ENCODE measurements at regions not wholly inside any gene's neighbourhood (a gene's known extent, or its start where the extent isn't known, plus 50 kb on each side); places are given as distances from the start of the nearest gene placed in this dataset.

GRCh38 chr20:51148941-51149340, 126.0 kb upstream of the KCNG1 start:
- Histone ChIP-seq H3K4me1 (no peaks in the 10 kb centered on the region), H3K27ac (no peak overlapping the region), H3K9me3 (peaks cover 0 to 13% (median 0%) of the 10 kb centered on the region in 3 donors), H3K36me3 (no peaks in the 10 kb centered on the region), H3K27me3 (peaks cover 21% of the 10 kb centered on the region), H3K4me3 (no peak overlapping the region)
- 86 to 100% methylated on average over 2 of the region's 2 CpGs for WGBS, 2 donors (ENCODE audit: low coverage in 1 of 2)
- TF ChIP-seq CTCF (IDR thresholded peaks at IDR 0.05) (no peak), POLR2AphosphoS5 (IDR thresholded peaks at IDR 0.05) (no peak), EP300 (IDR thresholded peaks at IDR 0.05) (no peak)
- ATAC-seq = no peak

GRCh38 chr20:51144476-51144875, 121.6 kb upstream of the KCNG1 start:
- Histone ChIP-seq H3K9me3 (peaks cover 0 to 13% (median 0%) of the 10 kb centered on the region in 3 donors), H3K36me3 (no peaks in the 10 kb centered on the region), H3K4me1 (no peaks in the 10 kb centered on the region), H3K27ac (no peak overlapping the region), H3K4me3 (no peak overlapping the region), H3K27me3 (peaks cover 24% of the 10 kb centered on the region)
- TF ChIP-seq EP300 (IDR thresholded peaks at IDR 0.05) (no peak), CTCF (IDR thresholded peaks at IDR 0.05) (no peak), POLR2A (IDR thresholded peaks at IDR 0.05) (no peak), POLR2AphosphoS5 (IDR thresholded peaks at IDR 0.05) (no peak)
- WGBS, 2 donors (ENCODE audit: low coverage in 1 of 2) = 50 to 52% methylated on average over 1 to 4 of the region's 5 CpGs
- ATAC-seq = no peak

GRCh38 chr20:51143652-51144051, 120.7 kb upstream of the KCNG1 start:
- 84 to 88% methylated on average over 2 of the region's 2 CpGs for WGBS, 2 donors (ENCODE audit: low coverage in 1 of 2)
- peaks cover 0 to 13% (median 0%) of the 10 kb centered on the region in 3 donors for H3K9me3 ChIP-seq
- no peak overlapping the region for H3K27ac ChIP-seq
- no peak overlapping the region for H3K4me3 ChIP-seq
- TF ChIP-seq EP300 (IDR thresholded peaks at IDR 0.05) (no peak), CTCF (IDR thresholded peaks at IDR 0.05) (no peak), POLR2AphosphoS5 (IDR thresholded peaks at IDR 0.05) (no peak), POLR2A (IDR thresholded peaks at IDR 0.05) (no peak)
- no peak for ATAC-seq
- H3K36me3 ChIP-seq = no peaks in the 10 kb centered on the region
- H3K4me1 ChIP-seq = no peaks in the 10 kb centered on the region
- H3K27me3 ChIP-seq = peaks cover 24% of the 10 kb centered on the region

GRCh38 chr20:51142448-51142847, 119.5 kb upstream of the KCNG1 start:
- peaks cover 24% of the 10 kb centered on the region for H3K27me3 ChIP-seq
- H3K4me1 ChIP-seq = no peaks in the 10 kb centered on the region
- 80 to 84% methylated on average over 1 to 7 of the region's 7 CpGs for WGBS, 2 donors (ENCODE audit: low coverage in 1 of 2)
- ATAC-seq = no peak
- H3K27ac ChIP-seq = no peak overlapping the region
- H3K9me3 ChIP-seq = peaks cover 0 to 13% (median 0%) of the 10 kb centered on the region in 3 donors
- no peak overlapping the region for H3K4me3 ChIP-seq
- H3K36me3 ChIP-seq = no peaks in the 10 kb centered on the region
- TF ChIP-seq POLR2A (IDR thresholded peaks at IDR 0.05) = no peak
- no peak for TF ChIP-seq CTCF (IDR thresholded peaks at IDR 0.05)

- no peak for ATAC-seq
- Histone ChIP-seq H3K27ac (no peak overlapping the region), H3K4me1 (no peaks in the 10 kb centered on the region), H3K27me3 (peaks cover 24% of the 10 kb centered on the region), H3K36me3 (no peaks in the 10 kb centered on the region), H3K9me3 (peaks cover 0 to 8% (median 0%) of the 10 kb centered on the region in 3 donors), H3K4me3 (no peak overlapping the region)
- WGBS, 2 donors (ENCODE audit: low coverage in 1 of 2) = 95 to 96% methylated on average over 3 to 5 of the region's 7 CpGs
- TF ChIP-seq POLR2AphosphoS5 (IDR thresholded peaks at IDR 0.05) (no peak), EP300 (IDR thresholded peaks at IDR 0.05) (no peak), POLR2A (IDR thresholded peaks at IDR 0.05) (no peak), CTCF (IDR thresholded peaks at IDR 0.05) (no peak)
These were observed 117.8 kb upstream of the KCNG1 start for GRCh38 chr20:51140671-51141070.
